ENCODE measurements at regions not wholly inside any gene's neighbourhood (a gene's known extent, or its start where the extent isn't known, plus 50 kb on each side); places are given as distances from the start of the nearest gene placed in this dataset.
"Not testable (repeated sequence)": the region's sequence is repeated elsewhere in the genome, so short reads cannot be mapped to it uniquely, and the experiment has no call there.

DNA sequence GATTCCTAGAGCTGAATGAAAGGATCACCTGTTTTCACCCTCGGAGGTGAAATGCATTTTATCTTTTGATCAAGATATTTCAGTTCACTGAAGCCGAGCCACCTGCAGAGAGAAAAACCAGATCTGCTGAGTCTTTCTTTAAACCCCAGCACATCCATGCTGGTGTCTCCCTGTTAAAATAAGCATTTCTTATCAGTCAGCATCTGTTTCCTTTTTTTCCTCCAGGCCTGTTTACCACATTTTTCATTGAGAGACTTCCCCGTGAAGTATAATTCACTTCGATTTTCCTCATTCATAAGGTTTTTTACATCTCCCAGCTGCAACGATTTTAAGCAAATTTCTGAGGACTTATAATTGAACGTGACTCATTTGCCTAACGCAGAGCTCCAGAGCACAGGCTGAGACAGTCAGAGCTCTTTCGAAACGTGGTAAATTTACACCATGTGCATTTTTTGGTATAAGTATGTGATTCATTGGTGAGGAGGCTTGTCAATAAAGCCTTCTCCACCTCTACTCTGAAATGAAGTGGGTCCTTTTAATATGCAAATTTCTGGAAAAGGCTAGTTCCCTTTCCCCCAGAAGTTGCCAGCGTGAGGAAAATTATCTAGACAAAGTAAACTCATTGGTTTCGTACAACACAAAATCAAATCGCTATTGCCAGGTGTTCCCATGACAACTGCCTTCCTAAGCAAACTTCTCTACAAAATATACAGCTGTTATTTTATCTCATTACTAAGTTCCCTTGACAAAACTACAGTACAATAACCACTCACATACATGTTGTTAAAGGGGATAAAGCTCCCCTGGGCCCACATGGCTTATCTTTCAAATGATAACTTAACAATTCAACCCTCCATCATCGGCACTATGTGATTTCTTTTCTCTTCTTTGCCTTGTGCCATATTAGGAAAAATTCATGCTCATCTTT lies 374.8 kb upstream of the AKR1E2 start:
- FAIRE-seq: no peak
- DNase-seq (ENCODE audit: low spot score): no peak

- DNase-seq (ENCODE audit: low spot score): no peak
These were observed 375.8 kb upstream of the AKR1E2 start for GRCh38 chr10:4450169-4450568.

GRCh38 chr10:4448030-4448429 lies 378.0 kb upstream of the AKR1E2 start:
- FAIRE-seq: no peak

More at GRCh38 chr10:4450169-4450568, 375.8 kb upstream of the AKR1E2 start:
- no peak for FAIRE-seq

GRCh38 chr10:4443419-4443818 lies 382.6 kb upstream of the AKR1E2 start:
- FAIRE-seq: no peak
- no peak for DNase-seq (ENCODE audit: low spot score)

More at GRCh38 chr10:4448030-4448429, 378.0 kb upstream of the AKR1E2 start:
- DNase-seq (ENCODE audit: low spot score): no peak

GRCh38 chr10:4442296-4442695 lies 383.7 kb upstream of the AKR1E2 start:
- DNase-seq (ENCODE audit: low spot score) (no peak), FAIRE-seq (no peak)

DNA sequence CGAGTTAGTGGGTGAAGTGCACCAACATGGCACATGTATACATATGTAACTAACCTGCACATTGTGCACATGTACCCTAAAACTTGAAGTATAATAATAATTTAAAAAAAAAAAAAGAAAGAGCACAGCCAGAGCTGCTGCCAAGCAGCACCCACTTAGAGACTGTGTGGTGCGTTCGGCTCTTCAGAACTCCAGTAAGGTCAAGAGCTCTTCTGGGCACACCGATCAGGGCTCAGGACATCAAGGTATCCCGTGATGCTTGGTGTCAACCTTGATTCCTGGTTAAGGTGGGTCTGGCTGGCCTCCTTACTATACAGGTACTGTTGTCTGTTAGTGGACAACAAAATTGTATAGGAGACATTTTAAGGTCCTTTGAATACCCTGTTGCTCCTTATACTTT lies 385.7 kb upstream of the AKR1E2 start:
- DNase-seq (ENCODE audit: low spot score) (no peak), FAIRE-seq (no peak)

- FAIRE-seq (no peak), DNase-seq (ENCODE audit: low spot score) (no peak)
These were observed 388.2 kb upstream of the AKR1E2 start for GRCh38 chr10:4437791-4438190.

DNA sequence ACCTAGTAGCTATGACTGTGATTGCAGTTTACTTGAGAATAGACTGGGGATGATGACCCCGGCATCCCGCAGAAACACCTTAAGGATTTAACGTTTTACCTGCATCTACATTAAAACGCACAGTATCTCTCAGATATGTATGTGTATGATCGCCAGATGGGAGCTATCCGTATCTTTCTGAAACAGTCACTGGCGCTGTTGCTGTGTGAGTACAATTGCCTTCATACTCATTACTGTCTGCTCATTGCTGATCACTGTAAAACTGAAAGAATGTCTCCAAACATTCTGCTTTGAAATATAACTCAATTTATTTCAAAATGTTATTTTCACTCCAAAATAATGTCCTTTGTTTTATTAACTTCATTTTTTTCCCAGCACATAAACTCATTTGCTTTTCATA lies 388.9 kb upstream of the AKR1E2 start:
- DNase-seq (ENCODE audit: low spot score) (no peak), FAIRE-seq (no peak)

GRCh38 chr10:4436103-4436502 lies 389.9 kb upstream of the AKR1E2 start:
- DNase-seq (ENCODE audit: low spot score) (no peak), FAIRE-seq (no peak)

DNA sequence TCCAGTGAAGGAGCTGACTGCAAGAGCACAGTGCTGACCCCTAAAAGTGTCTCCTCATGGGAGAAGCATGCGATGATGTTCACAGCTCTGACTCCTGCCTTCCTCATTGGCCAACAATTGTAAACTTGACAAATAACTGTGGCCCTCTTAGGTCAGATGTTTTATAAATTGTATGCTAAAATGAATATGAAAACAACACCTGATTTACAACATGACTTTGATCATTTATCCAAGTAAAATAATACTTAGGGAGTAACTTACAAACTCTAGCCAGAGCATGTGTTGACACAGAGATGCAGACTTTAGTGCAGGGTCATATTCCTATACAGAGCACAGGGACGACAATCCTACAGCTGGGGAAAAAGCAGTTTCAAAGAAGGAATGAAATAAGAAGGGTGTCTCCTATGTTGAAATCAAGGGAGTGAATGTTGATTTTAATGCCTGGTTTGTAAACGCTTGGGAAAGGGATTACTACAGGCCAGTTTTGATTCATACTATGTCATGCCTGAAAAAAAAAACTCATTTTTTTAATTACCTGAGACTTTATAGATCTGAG lies 391.4 kb upstream of the AKR1E2 start:
- FAIRE-seq (no peak), DNase-seq (ENCODE audit: low spot score) (no peak)

GRCh38 chr10:4434105-4434504 lies 391.9 kb upstream of the AKR1E2 start:
- no peak for FAIRE-seq
- DNase-seq (ENCODE audit: low spot score): no peak

DNA sequence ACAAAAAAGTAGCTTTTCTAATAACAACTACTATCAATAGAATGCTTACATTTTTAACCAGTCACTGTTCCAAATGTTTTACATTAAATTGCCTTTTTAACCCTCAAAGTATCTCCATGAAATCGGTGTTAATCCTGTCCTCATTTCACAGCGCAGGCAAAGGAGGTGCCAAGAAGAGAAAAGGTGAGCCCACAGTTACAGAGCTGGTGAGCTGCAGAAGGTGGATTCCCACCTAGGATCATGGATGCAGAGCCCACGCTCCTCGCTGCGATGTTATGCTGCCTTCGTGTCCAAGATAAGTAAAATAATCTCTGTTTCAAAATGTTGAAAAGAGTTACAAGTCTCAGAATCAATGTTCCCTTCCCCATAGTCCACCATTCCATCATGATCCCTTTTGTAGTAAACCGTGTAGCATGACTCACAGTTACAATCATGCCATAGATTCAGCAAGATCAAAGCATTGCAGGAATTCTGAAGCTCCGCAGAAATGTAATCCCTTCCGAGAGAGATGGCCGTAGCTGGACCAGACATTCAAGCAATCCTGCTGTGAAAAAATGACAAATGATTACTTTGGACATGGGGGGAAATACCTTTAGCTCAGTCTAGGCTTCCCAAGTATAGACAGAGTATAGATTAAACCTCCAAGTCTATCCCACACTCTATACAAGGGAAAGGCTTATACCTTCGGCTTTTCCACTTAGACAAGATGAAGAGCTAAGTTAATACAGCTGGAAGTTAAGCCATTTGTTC lies 394.7 kb upstream of the AKR1E2 start:
- DNase-seq (ENCODE audit: low spot score) (peak; percentile 65), FAIRE-seq (no peak)

- FAIRE-seq (no peak), DNase-seq (ENCODE audit: low spot score) (no peak)
These were observed 396.4 kb upstream of the AKR1E2 start for GRCh38 chr10:4429571-4429970.

DNA sequence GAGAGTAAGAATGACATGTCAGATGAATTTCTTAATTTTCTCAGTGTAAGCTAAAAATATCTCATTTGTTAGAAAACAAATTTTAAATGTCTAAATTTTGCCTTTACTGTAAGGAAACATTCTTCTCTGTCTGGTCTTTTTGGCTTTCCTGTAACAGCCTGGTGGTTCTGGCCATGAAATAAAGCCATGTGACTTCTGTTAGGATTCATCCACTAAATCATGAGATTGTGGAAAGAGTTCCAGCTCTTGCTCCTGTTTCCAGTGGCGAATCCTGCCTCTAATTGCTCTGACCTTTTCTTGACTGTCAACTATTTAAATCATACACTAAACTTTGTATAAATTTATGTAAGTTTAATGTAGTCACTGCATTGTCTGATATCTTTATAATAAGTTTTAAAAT lies 398.5 kb upstream of the AKR1E2 start:
- DNase-seq (ENCODE audit: low spot score) (no peak), FAIRE-seq (no peak)

GRCh38 chr10:4426866-4427265 lies 399.1 kb upstream of the AKR1E2 start:
- DNase-seq (ENCODE audit: low spot score): no peak
- FAIRE-seq: no peak

- no peak for DNase-seq (ENCODE audit: low spot score)
- FAIRE-seq: no peak
These were observed 416.7 kb upstream of the AKR1E2 start for GRCh38 chr10:4409319-4409718.

GRCh38 chr10:4407783-4408182 lies 418.2 kb upstream of the AKR1E2 start:
- DNase-seq (ENCODE audit: low spot score): no peak
- no peak for FAIRE-seq

DNA sequence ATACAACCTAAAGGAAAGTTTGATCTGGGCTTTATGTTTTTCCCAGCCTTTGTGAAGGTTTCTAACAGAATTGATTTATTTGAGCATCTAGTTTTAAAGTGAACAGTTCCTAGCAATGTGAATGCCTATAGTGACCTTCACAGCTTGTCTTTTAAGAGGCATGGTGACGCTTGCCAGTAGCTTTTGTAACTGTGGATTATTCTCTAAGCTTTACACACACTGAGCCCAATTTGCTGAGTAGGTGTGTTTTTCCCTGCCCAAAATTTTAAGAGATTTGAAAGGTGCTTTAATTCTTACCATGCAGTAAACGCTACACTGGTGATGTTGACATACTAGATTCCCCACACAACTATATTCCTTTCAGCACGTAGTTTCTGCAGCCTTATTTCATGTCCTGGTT lies 420.2 kb upstream of the AKR1E2 start:
- no peak for FAIRE-seq
- DNase-seq (ENCODE audit: low spot score): no peak

GRCh38 chr10:4403638-4404252 lies 422.3 kb upstream of the AKR1E2 start:
- FAIRE-seq (no peak), DNase-seq (ENCODE audit: low spot score) (no peak)

- not testable (repeated sequence) for FAIRE-seq; DNase-seq (ENCODE audit: low spot score)
These were observed 424.9 kb upstream of the AKR1E2 start for GRCh38 chr10:4401080-4401479.

DNA sequence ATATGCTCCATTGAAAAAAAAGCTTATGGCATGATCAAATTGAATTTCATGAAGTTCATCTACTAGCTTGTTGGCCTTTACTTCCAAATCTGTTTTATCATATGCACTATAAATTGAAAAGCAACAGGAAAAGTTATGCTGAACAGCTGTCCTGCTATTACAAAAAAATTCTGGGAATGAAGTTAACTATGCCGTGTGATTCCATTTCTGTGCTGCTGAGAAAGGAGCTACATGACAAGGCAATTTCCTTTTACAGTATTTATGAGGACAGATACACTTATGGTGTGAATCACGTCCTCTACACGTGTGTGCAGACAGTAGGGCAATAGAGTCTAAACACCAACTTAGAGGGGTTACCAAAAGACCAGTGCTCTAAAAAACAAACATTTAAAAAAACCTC lies 426.5 kb upstream of the AKR1E2 start:
- FAIRE-seq: no peak
- DNase-seq (ENCODE audit: low spot score): no peak

DNA sequence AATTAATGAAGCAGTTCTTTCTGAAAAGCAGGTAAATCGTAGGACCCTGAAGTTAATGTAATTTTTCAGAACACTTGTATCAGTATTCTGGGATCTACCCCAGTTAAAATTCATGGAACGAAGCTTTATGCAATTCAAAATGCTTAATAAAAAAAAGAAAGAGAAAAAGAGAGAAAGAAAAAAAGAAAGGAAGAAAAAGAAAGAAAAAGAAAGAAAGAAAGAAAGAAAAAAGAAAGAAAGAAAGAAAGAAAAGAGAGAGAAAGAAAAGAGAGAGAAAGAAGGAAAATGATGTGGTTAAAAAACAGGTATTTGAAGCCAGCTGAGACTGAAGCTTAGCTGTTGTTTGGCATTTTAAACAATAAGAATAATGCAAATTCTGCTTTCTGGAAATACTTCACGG lies 427.4 kb upstream of the AKR1E2 start:
- FAIRE-seq: no peak

More for the DNA sequence above, 427.4 kb upstream of the AKR1E2 start:
- no peak for DNase-seq (ENCODE audit: low spot score)
